ENCODE measurements at regions not wholly inside any gene's neighbourhood (a gene's known extent, or its start where the extent isn't known, plus 50 kb on each side); places are given as distances from the start of the nearest gene placed in this dataset.

GRCh38 chr9:86529496-86530275 is 175.5 kb upstream of the TUT7 start:
- DNase-seq (ENCODE audit: low read depth in 2 of 2) = no peak

- no peak for DNase-seq (ENCODE audit: low read depth in 2 of 2)
Observed at GRCh38 chr9:86526021-86526420, 171.8 kb upstream of the TUT7 start.

- no peak for DNase-seq (ENCODE audit: low read depth in 2 of 2)
Observed at GRCh38 chr9:86525182-86525581, 171.0 kb upstream of the TUT7 start.

- no peak for DNase-seq (ENCODE audit: low read depth in 2 of 2)
Observed at GRCh38 chr9:86521977-86522376, 167.8 kb upstream of the TUT7 start.

- DNase-seq (ENCODE audit: low read depth in 2 of 2) = no peak
Observed at GRCh38 chr9:86521322-86521721, 167.1 kb upstream of the TUT7 start.

- DNase-seq (ENCODE audit: low read depth in 2 of 2) = no peak
Observed at GRCh38 chr9:86519066-86519615, 164.9 kb upstream of the TUT7 start.

GRCh38 chr9:86517475-86517874 is 163.3 kb upstream of the TUT7 start:
- no peak for DNase-seq (ENCODE audit: low read depth in 2 of 2)

GRCh38 chr9:86516564-86516963 is 162.4 kb upstream of the TUT7 start:
- no peak for DNase-seq (ENCODE audit: low read depth in 2 of 2)

GRCh38 chr9:86515221-86515620 is 161.0 kb upstream of the TUT7 start:
- DNase-seq (ENCODE audit: low read depth in 2 of 2) = no peak

GRCh38 chr9:86513429-86513828 is 159.2 kb upstream of the TUT7 start:
- no peak for DNase-seq (ENCODE audit: low read depth in 2 of 2)

GRCh38 chr9:86512929-86513328 is 158.7 kb upstream of the TUT7 start:
- no peak for DNase-seq (ENCODE audit: low read depth in 2 of 2)

GRCh38 chr9:86511614-86512360 is 157.6 kb upstream of the TUT7 start:
- no peak for DNase-seq (ENCODE audit: low read depth in 2 of 2)

GRCh38 chr9:86508208-86508903 is 154.1 kb upstream of the TUT7 start:
- DNase-seq (ENCODE audit: low read depth in 2 of 2) = no peak

GRCh38 chr9:86507212-86507630 is 153.0 kb upstream of the TUT7 start:
- no peak for DNase-seq (ENCODE audit: low read depth in 2 of 2)

- DNase-seq (ENCODE audit: low read depth in 2 of 2) = no peak
Observed at GRCh38 chr9:86503942-86504341, 149.7 kb upstream of the TUT7 start.

GRCh38 chr9:86503314-86503713 is 149.1 kb upstream of the TUT7 start:
- DNase-seq (ENCODE audit: low read depth in 2 of 2) = no peak

- DNase-seq (ENCODE audit: low read depth in 2 of 2) = no peak
Observed at GRCh38 chr9:86500667-86501435, 146.6 kb upstream of the TUT7 start.

- DNase-seq (ENCODE audit: low read depth in 2 of 2) = no peak
Observed at GRCh38 chr9:86500031-86500430, 145.8 kb upstream of the TUT7 start.

GRCh38 chr9:86494644-86495111 is 140.5 kb upstream of the TUT7 start:
- no peak for DNase-seq (ENCODE audit: low read depth in 2 of 2)

- DNase-seq (ENCODE audit: low read depth in 2 of 2) = no peak
Observed at GRCh38 chr9:86491468-86492266, 137.5 kb upstream of the TUT7 start.

- no peak for DNase-seq (ENCODE audit: low read depth in 2 of 2)
Observed at GRCh38 chr9:86488794-86489193, 134.6 kb upstream of the TUT7 start.

Data from stimulated activated CD8-positive, alpha-beta memory T cell treated with anti-CD3 and anti-CD28 coated beads, Interleukin-15, amount 100 ng/mL, for 48 hours (primary cell).